ENCODE measurements at regions not wholly inside any gene's neighbourhood (a gene's known extent, or its start where the extent isn't known, plus 50 kb on each side); places are given as distances from the start of the nearest gene placed in this dataset.

- in situ Hi-C loops (cut with MboI) (no loop called here), intact Hi-C loops (cut with micrococcal nuclease; ENCODE audit: unreplicated experiment) (no loop called here)
- H3K9ac ChIP-seq (ENCODE audit: control insufficient read depth, insufficient read depth, low read length): no peak overlapping the region
- H3K36me3 ChIP-seq (ENCODE audit: control insufficient read depth in 2 of 2, insufficient read depth in 2 of 2, low read length in 1 of 2): no peaks in the 10 kb centered on the region
- POLR2A ChIA-PET: no interaction called here
- 13% methylated on average over 6 of the region's 6 CpGs for WGBS (ENCODE audit: insufficient coverage, insufficient replicate concordance, low lambda C conversion rate, missing lambda C conversion rate)
- H3K9me3 ChIP-seq (replicated peaks; ENCODE audit: control insufficient read depth, insufficient read depth, low read length): no peaks in the 10 kb centered on the region
- DNase-seq (ENCODE audit: low read depth, low spot score) (no peak), FAIRE-seq (no peak), ATAC-seq (no peak; the same call in 2 of the 3 replicates)
- SMC1A ChIA-PET (ENCODE audit: uncharacterized antibody, unreplicated experiment): no interaction called here
- TF ChIP-seq CEBPZ (IDR thresholded peaks at IDR 0.05; ENCODE audit: low read depth, low read length) (no peak), MTA2 (IDR thresholded peaks at IDR 0.05; ENCODE audit: low read depth) (0 out of 2 replicates have a peak, but pooled peaks have one; percentile 12), SPI1 (IDR thresholded peaks at IDR 0.05; ENCODE audit: borderline replicate concordance, insufficient read depth, low read depth, low read length) (peak; percentile 25; the same call in 1 of the 2 replicates)
- H3K79me2 ChIP-seq (ENCODE audit: control insufficient read depth, insufficient read depth, low read length): no peaks in the 10 kb centered on the region
- RAD21 ChIA-PET (ENCODE audit: unreplicated experiment): interaction anchor here (1.7 kb wide), 1 partner anchor 17 kb away, joined by 5 read pairs; no protein-coding TSS in a partner anchor
- no peaks in the 10 kb centered on the region for H3K4me1 ChIP-seq (ENCODE audit: control insufficient read depth, insufficient read depth, low read length)
- H4K20me1 ChIP-seq (ENCODE audit: control insufficient read depth, insufficient read depth): no peaks in the 10 kb centered on the region
- H3K4me2 ChIP-seq (ENCODE audit: control insufficient read depth, insufficient read depth): no peak overlapping the region
- no peak overlapping the region for H3K4me3 ChIP-seq
- BruUV-seq (replicated peaks): no TSS peak
- H2AFZ ChIP-seq (ENCODE audit: control insufficient read depth, low read depth, low read length): no peak overlapping the region
- H3K27me3 ChIP-seq (replicated peaks in 1 of 2; ENCODE audit: control insufficient read depth in 2 of 2, insufficient read depth in 2 of 2, low read length in 1 of 2): no peaks in the 10 kb centered on the region
- H3K27ac ChIP-seq (ENCODE audit: control insufficient read depth, insufficient read depth): no peak overlapping the region
- CTCF ChIA-PET: no interaction called here
Observed at GRCh38 chr4:181677621-181678020, 565.6 kb upstream of the TENM3 start.

- FAIRE-seq (no peak), ATAC-seq (no peak), DNase-seq (ENCODE audit: low read depth, low spot score) (no peak)
- WGBS (ENCODE audit: insufficient coverage, insufficient replicate concordance, low lambda C conversion rate, missing lambda C conversion rate): 23% methylated on average over 3 of the region's 3 CpGs
- Histone ChIP-seq H3K4me1 (ENCODE audit: control insufficient read depth, insufficient read depth, low read length) (no peaks in the 10 kb centered on the region), H3K4me2 (ENCODE audit: control insufficient read depth, insufficient read depth) (no peak overlapping the region), H3K79me2 (ENCODE audit: control insufficient read depth, insufficient read depth, low read length) (no peaks in the 10 kb centered on the region), H4K20me1 (ENCODE audit: control insufficient read depth, insufficient read depth) (no peaks in the 10 kb centered on the region), H3K9me3 (replicated peaks; ENCODE audit: control insufficient read depth, insufficient read depth, low read length) (no peaks in the 10 kb centered on the region), H3K36me3 (ENCODE audit: control insufficient read depth in 2 of 2, insufficient read depth in 2 of 2, low read length in 1 of 2) (no peaks in the 10 kb centered on the region), H3K9ac (ENCODE audit: control insufficient read depth, insufficient read depth, low read length) (no peak overlapping the region), H3K4me3 (no peak overlapping the region), H3K27ac (ENCODE audit: control insufficient read depth, insufficient read depth) (no peak overlapping the region), H3K27me3 (replicated peaks in 1 of 2; ENCODE audit: control insufficient read depth in 2 of 2, insufficient read depth in 2 of 2, low read length in 1 of 2) (no peaks in the 10 kb centered on the region), H2AFZ (ENCODE audit: control insufficient read depth, low read depth, low read length) (no peak overlapping the region)
- TF ChIP-seq HCFC1 (IDR thresholded peaks at IDR 0.05; ENCODE audit: low read length) (no peak), FOXM1 (IDR thresholded peaks at IDR 0.05; ENCODE audit: low read depth, low read length) (no peak), MYB (IDR thresholded peaks at IDR 0.05; ENCODE audit: borderline replicate concordance, low read depth, low read length) (no peak), POLR2AphosphoS2 (IDR thresholded peaks at IDR 0.05; ENCODE audit: low read depth, low read length) (no peak)
- in situ Hi-C loops (cut with MboI) (no loop called here), intact Hi-C loops (cut with micrococcal nuclease; ENCODE audit: unreplicated experiment) (no loop called here)
- SMC1A ChIA-PET (ENCODE audit: uncharacterized antibody, unreplicated experiment): no interaction called here
- RAD21 ChIA-PET (ENCODE audit: unreplicated experiment): no interaction called here
- POLR2A ChIA-PET: no interaction called here
- CTCF ChIA-PET: no interaction called here
- BruUV-seq (replicated peaks): no TSS peak
Observed at GRCh38 chr4:181679754-181680153, 563.4 kb upstream of the TENM3 start.

Measured in GM12878 (cell line).